Suprapubic skin (tissue), 4 donors: ENCODE measurements at regions not wholly inside any gene's neighbourhood (a gene's known extent, or its start where the extent isn't known, plus 50 kb on each side); places are given as distances from the start of the nearest gene placed in this dataset.

ENCODE experiments used
- DNase-seq, 2 donors: peaks; one replicate each; pipeline ENCODE4 v3.0.0-alpha.2; 2019; ENCODE audit warnings: low spot score in 2 of 2
- H3K27ac ChIP-seq: fragments of 200-600 bp; sonication (generic); one replicate; pipeline ENCODE4 v1.5.1; 2019
- H3K27me3 ChIP-seq: fragments of 200-600 bp; sonication (generic); one replicate; pipeline ENCODE4 v1.5.1; 2019
- H3K36me3 ChIP-seq: fragments of 200-600 bp; sonication (generic); one replicate; pipeline ENCODE4 v1.5.1; 2019
- H3K4me1 ChIP-seq: fragments of 200-600 bp; sonication (generic); one replicate; pipeline ENCODE4 v1.5.1; 2019
- H3K4me3 ChIP-seq: fragments of 200-600 bp; sonication (generic); one replicate; pipeline ENCODE4 v1.5.1; 2019; ENCODE audit warnings: mild to moderate bottlenecking
- H3K9me3 ChIP-seq: fragments of 200-600 bp; sonication (generic); one replicate; pipeline ENCODE4 v1.5.1; 2019
- EP300 ChIP-seq: sonication (generic); formaldehyde crosslinking; IDR thresholded peaks from one replicate; pipeline ENCODE4 v1.6.1; 2017; ENCODE audit warnings: antibody characterized with exemption
- POLR2A ChIP-seq, 2 donors: fragments of 450-650 bp; IDR thresholded peaks; one replicate each; pipeline ENCODE4 v1.6.1; 2017; ENCODE audit warnings: antibody characterized with exemption in 2 of 2, mild to moderate bottlenecking in 2 of 2, moderate library complexity in 2 of 2
- POLR2AphosphoS5 ChIP-seq, 3 donors: sonication (generic); formaldehyde crosslinking; IDR thresholded peaks; one replicate each; pipeline ENCODE4 v1.6.1; 2017; ENCODE audit warnings: antibody characterized with exemption in 3 of 3
- WGBS: methylation state at CpG from one replicate; pipeline ENCODE4 v1.1.5; 2018; 5-methylcytosine and 5-hydroxymethylcytosine counted together
- TF ChIP-seq, protein P1 (sequence below), 2 donors: fragments of 200-600 bp in 1 of 2; fragments of 450-650 bp in 1 of 2; sonication (generic) in 1 of 2; IDR thresholded peaks; one replicate each; pipeline ENCODE4 v1.5.1; 2016 to 2019; ENCODE audit warnings: antibody characterized with exemption in 2 of 2, mild to moderate bottlenecking in 1 of 2, moderate library complexity in 1 of 2

DNA sequence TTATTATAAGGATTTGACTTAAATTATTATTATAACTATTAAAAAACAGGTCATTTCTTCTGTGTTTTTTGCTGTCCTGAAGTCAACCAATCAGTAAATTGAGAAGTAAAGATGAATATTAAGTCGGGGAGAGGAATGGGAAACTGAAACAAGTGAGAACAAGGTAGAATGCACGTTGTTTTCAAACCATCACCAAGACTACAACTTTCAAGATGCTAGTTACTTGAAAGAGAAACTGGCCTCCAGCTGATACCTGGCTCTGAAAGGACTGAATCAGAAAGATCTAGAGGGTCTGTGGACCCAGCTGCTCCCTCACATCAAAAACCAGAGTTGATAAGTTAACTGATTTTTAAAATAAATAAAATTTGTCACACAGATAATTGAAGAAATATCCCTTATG lies 1301.5 kb upstream of the ATXN8OS start:
- Histone ChIP-seq H3K27ac (no peak overlapping the region), H3K4me1 (no peaks in the 10 kb centered on the region), H3K27me3 (no peaks in the 10 kb centered on the region), H3K9me3 (peaks cover 4% of the 10 kb centered on the region), H3K36me3 (no peaks in the 10 kb centered on the region), H3K4me3 (no peak overlapping the region)
- 71% methylated on average over 2 of the region's 2 CpGs for WGBS
- no peak for TF ChIP-seq EP300
- no peak for TF ChIP-seq POLR2A (IDR thresholded peaks at IDR 0.05)
- TF ChIP-seq, protein P1, sequence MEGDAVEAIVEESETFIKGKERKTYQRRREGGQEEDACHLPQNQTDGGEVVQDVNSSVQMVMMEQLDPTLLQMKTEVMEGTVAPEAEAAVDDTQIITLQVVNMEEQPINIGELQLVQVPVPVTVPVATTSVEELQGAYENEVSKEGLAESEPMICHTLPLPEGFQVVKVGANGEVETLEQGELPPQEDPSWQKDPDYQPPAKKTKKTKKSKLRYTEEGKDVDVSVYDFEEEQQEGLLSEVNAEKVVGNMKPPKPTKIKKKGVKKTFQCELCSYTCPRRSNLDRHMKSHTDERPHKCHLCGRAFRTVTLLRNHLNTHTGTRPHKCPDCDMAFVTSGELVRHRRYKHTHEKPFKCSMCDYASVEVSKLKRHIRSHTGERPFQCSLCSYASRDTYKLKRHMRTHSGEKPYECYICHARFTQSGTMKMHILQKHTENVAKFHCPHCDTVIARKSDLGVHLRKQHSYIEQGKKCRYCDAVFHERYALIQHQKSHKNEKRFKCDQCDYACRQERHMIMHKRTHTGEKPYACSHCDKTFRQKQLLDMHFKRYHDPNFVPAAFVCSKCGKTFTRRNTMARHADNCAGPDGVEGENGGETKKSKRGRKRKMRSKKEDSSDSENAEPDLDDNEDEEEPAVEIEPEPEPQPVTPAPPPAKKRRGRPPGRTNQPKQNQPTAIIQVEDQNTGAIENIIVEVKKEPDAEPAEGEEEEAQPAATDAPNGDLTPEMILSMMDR (IDR thresholded peaks at IDR 0.05), result no peak
- TF ChIP-seq POLR2AphosphoS5 (IDR thresholded peaks at IDR 0.05), result no peak
- no peak for DNase-seq

GRCh38 chr13:68784275-68784674 lies 1323.4 kb upstream of the ATXN8OS start:
- Histone ChIP-seq H3K4me3 (no peak overlapping the region), H3K36me3 (no peaks in the 10 kb centered on the region), H3K4me1 (no peaks in the 10 kb centered on the region), H3K9me3 (peaks cover 7% of the 10 kb centered on the region), H3K27ac (no peak overlapping the region), H3K27me3 (no peaks in the 10 kb centered on the region)
- TF ChIP-seq, protein P1 (IDR thresholded peaks at IDR 0.05), result no peak
- TF ChIP-seq EP300 (no peak), POLR2A (IDR thresholded peaks at IDR 0.05) (no peak), POLR2AphosphoS5 (IDR thresholded peaks at IDR 0.05) (no peak)
- DNase-seq, result no peak

- 81% methylated on average over 2 of the region's 2 CpGs for WGBS
- TF ChIP-seq POLR2AphosphoS5 (IDR thresholded peaks at IDR 0.05) (no peak), EP300 (no peak), POLR2A (IDR thresholded peaks at IDR 0.05) (no peak)
- TF ChIP-seq, protein P1 (IDR thresholded peaks at IDR 0.05), result no peak
- Histone ChIP-seq H3K9me3 (no peaks in the 10 kb centered on the region), H3K27ac (no peak overlapping the region), H3K4me1 (no peaks in the 10 kb centered on the region), H3K27me3 (no peaks in the 10 kb centered on the region), H3K36me3 (no peaks in the 10 kb centered on the region), H3K4me3 (no peak overlapping the region)
- DNase-seq, result no peak
These were observed 1348.0 kb upstream of the ATXN8OS start for GRCh38 chr13:68759617-68760016.

GRCh38 chr13:68749796-68750195 lies 1357.8 kb upstream of the ATXN8OS start:
- H3K4me3 ChIP-seq, result no peak overlapping the region
- no peaks in the 10 kb centered on the region for H3K4me1 ChIP-seq
- H3K27ac ChIP-seq, result no peak overlapping the region
- no peaks in the 10 kb centered on the region for H3K36me3 ChIP-seq
- no peaks in the 10 kb centered on the region for H3K27me3 ChIP-seq
- no peak for DNase-seq
- no peak for TF ChIP-seq POLR2AphosphoS5 (IDR thresholded peaks at IDR 0.05)
- TF ChIP-seq EP300, result no peak
- TF ChIP-seq, protein P1 (IDR thresholded peaks at IDR 0.05), result no peak
- TF ChIP-seq POLR2A (IDR thresholded peaks at IDR 0.05), result no peak
- peaks cover 5% of the 10 kb centered on the region for H3K9me3 ChIP-seq

- H3K36me3 ChIP-seq, result no peaks in the 10 kb centered on the region
- no peak for TF ChIP-seq POLR2A (IDR thresholded peaks at IDR 0.05)
- TF ChIP-seq, protein P1 (IDR thresholded peaks at IDR 0.05), result no peak
- no peak for TF ChIP-seq EP300
- TF ChIP-seq POLR2AphosphoS5 (IDR thresholded peaks at IDR 0.05), result no peak
- no peak overlapping the region for H3K4me3 ChIP-seq
- H3K9me3 ChIP-seq, result no peaks in the 10 kb centered on the region
- H3K27ac ChIP-seq, result no peak overlapping the region
- H3K27me3 ChIP-seq, result no peaks in the 10 kb centered on the region
- DNase-seq, result no peak
- 84% methylated on average over 5 of the region's 5 CpGs for WGBS
- H3K4me1 ChIP-seq, result no peaks in the 10 kb centered on the region
These were observed 1359.6 kb upstream of the ATXN8OS start for GRCh38 chr13:68748038-68748437.
